OCI-LY7 (cell line): ENCODE measurements at regions not wholly inside any gene's neighbourhood (a gene's known extent, or its start where the extent isn't known, plus 50 kb on each side); places are given as distances from the start of the nearest gene placed in this dataset.
"Not testable (repeated sequence)": the region's sequence is repeated elsewhere in the genome, so short reads cannot be mapped to it uniquely, and the experiment has no call there.

Source experiments
- CTCF ChIP-seq: fragments of 200-600 bp; sonication (generic); conservative IDR thresholded peaks from 2 replicates; pipeline ENCODE4 v1.5.1; 2014; ENCODE audit warnings: mild to moderate bottlenecking, antibody characterized with exemption, low read length, moderate library complexity, mixed read lengths
- EZH2phosphoT487 ChIP-seq: fragments of 200-600 bp; sonication (generic); IDR thresholded peaks from 2 replicates; pipeline ENCODE4 v1.6.1; 2018; ENCODE audit warnings: low read depth, borderline replicate concordance, mild to moderate bottlenecking, mixed run types, antibody characterized with exemption, low read length, moderate library complexity, mixed read lengths

DNA sequence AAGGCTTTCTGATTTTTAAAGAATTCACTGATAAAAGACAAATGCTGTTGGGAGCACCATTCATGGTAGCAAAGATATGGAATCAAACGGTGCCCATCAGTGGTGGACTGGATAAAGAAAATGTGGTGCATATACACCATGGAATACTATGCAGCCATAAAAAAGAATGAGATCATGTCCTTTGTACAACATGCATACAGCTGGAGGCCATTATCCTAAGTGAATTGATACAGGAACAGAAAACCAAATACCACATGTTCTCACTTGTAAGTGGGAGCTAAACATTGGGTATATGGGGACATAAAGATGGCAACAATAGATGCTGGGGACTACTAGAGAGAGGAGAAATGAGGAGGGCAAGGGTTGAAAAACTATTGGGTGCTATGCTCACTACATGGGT is 68.8 kb upstream of the MPP7 start:
- TF ChIP-seq CTCF, EZH2phosphoT487: not testable (repeated sequence)
